ENCODE measurements at regions not wholly inside any gene's neighbourhood (a gene's known extent, or its start where the extent isn't known, plus 50 kb on each side); places are given as distances from the start of the nearest gene placed in this dataset.
"Not testable (repeated sequence)": the region's sequence is repeated elsewhere in the genome, so short reads cannot be mapped to it uniquely, and the experiment has no call there.

DNA sequence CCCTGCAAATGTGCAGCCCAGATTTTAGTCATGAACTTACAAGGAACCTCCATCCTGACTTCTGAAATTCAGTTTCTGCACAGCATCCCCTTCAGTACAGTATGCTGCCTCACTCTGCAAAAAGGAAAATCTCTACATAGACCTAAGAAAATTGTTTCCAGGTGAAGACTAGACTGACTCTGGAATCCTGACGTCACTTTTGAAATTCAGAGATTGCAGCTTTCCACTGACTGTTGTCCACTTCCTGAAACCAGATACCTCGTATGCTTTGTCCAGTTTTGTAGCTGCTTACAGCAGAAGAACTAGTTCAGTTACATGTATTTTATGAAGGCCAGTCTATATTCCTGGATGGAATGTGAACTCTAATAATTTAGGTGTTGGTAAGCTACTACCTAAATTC is 629.3 kb upstream of the ST8SIA4 start:
- in situ Hi-C loops (cut with HindIII; ENCODE audit: low sequenced_read_pairs), result no loop called here

DNA sequence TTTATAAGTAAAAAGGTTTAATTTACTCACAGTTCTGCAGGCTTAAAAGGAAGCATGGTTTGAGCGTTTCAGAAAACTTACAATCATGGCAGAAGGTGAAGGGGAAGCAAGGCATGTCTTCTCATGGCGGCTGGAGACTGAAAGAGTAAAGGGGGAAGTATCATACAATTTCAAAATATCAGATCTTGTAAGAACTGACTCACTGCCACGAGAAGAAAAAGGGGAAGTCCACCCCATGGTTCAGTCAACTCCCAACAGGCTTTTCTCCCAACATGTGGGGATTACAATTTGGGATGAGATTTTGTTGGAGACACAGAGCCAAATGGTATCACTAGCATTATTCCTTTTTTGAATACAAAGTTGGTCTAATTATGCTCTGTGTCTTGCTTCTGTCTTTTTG is 627.9 kb upstream of the ST8SIA4 start:
- in situ Hi-C loops (cut with HindIII; ENCODE audit: low sequenced_read_pairs), result no loop called here

DNA sequence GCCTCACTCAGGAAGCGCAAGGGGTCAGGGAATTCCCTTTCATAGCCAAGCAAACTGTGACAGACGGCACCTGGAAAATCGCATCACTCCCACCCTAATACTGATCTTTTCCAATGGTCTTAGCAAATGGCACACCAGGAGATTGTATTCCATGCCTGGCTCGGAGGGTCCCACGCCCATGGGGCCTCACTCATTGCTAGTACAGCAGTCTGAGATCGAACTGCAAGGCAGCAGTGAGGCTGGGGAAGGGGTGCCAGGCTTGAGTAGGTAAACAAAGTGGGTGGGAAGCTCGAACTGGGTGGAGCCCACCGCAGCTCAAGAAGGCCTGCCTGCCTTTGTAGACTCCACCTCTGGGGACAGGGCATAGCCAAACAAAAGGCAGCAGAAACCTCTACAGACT is 626.0 kb upstream of the ST8SIA4 start:
- in situ Hi-C loops (cut with HindIII; ENCODE audit: low sequenced_read_pairs), result not testable (repeated sequence)

DNA sequence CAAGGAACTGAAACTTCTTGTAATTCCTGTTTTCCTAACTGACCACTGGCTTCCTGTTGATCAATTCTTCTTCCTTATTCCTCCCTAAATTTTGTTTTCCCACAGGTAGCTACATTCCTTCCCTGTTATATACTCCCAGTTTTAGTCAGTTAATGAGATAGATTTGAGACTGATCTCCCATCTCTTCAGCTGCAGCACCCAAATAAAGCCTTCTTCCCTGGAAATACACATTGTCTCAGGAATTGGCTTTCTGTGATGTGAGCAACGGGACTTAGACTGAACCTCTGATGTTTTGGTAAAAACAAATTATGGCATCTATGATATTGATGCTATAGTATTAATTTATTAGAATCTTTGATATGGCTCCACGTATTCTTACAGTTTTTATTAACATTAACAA is 617.3 kb upstream of the ST8SIA4 start:
- in situ Hi-C loops (cut with HindIII; ENCODE audit: low sequenced_read_pairs), result no loop called here

DNA sequence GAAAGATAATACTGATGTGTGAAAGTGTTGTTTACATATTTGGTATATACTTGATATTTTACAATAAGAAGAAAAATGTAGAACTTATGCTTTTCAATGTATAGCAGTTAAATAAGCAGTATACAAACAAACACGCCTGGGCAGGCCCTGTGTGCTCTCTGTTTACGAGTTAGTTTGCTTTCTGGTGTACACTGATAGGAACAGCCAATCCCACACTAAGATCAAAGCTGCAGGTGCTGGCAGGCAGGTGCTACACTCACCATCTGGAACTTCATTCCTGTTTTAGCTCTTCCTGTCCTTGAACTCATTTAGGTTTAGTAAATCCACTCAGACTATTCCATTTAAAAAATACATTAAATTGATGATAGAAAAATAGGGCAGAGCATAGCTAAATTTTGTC is 614.7 kb upstream of the ST8SIA4 start:
- in situ Hi-C loops (cut with HindIII; ENCODE audit: low sequenced_read_pairs), result no loop called here

DNA sequence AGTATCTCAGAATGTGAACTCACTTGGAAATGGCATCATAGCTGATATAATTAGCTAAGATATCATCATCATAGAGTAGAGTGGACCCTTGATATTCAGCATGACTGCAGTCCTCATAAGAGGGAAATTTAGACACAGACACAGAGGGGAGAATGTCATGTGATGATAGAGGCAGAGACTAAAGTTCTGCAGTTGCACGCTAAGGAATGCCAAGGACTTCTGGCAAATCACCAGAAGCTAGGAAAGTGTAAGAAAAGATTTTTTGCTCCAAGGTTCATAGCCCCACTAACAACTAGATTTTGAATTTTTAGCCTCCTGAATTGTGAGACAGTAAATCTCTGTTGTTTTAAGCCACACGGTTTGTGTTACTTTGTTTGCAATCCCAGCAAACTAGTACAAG is 612.6 kb upstream of the ST8SIA4 start:
- in situ Hi-C loops (cut with HindIII; ENCODE audit: low sequenced_read_pairs), result no loop called here

DNA sequence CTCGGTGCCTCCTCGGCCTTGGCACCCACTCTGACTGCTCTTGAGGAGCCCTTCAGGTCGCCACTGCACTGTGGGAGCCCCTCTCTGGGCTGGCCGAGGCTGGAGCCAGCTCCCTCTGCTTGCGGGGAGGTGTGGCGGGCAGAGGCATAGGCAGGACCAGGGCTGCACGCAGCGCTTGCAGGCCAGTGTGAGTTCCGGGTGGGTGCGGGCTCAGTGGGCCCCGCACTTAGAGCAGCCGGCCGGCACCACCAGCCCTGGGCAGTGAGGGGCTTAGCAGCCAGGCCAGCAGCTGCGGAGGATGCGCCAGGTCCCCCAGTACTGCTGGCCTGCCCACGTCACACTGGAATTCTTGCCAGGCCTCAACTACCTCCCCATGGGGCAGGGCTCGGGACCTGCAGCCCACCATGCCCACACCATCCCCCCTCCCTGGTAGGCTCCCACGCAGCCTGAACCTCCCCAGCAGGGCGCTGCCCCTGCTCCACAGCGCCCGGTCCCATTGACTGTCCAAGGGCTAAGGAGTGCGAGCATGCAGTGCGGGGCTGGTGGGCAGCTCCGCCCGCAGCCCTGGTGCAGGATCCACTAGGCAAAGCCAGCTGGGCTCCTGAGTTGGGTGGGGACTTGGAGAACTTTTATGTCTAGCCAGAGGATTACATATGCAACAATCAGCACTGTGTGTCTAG is 602.9 kb upstream of the ST8SIA4 start:
- in situ Hi-C loops (cut with HindIII; ENCODE audit: low sequenced_read_pairs), result no loop called here

DNA sequence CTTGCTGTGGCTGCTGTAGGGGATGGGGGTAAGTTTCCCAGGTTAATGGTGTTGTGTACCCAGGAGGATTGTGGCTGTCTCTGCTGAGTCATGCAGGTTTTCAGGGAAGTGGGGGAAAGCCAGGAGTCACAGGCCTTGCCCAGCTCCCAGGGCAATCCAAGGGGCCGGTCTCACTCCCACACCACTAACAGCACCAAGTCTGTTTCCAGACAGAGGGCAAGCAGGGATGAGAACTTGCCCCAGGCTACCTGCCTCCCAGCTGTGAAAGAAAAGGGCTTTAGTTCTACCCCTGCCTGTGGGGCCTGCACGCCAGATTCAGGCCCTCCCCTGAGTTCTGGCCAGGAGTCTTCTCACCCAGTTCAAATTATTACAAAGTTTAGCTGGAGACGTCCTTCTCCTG is 579.8 kb upstream of the ST8SIA4 start:
- in situ Hi-C loops (cut with HindIII; ENCODE audit: low sequenced_read_pairs), result no loop called here

DNA sequence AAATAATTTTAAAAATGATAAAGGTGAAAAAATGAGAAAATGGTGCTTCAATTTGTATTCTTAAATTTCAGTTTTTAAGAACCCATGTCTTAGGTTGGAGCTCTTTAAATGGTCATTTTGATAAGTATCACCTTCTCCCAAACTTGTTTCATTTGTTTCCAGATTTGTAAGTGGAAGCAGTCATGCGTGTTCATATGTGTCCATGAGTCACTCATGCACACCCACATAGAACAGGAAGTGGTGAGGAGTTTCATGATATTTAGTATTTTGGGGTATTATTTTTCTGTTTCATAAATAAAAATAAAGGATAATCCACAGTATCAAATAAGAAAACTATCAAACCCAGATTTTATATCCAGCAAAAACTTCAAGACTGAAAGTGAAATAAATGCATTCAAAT is 570.4 kb upstream of the ST8SIA4 start:
- in situ Hi-C loops (cut with HindIII; ENCODE audit: low sequenced_read_pairs), result loop anchor here (10.0 kb wide), 1 partner anchor 1289 kb away; no protein-coding TSS in a partner anchor

DNA sequence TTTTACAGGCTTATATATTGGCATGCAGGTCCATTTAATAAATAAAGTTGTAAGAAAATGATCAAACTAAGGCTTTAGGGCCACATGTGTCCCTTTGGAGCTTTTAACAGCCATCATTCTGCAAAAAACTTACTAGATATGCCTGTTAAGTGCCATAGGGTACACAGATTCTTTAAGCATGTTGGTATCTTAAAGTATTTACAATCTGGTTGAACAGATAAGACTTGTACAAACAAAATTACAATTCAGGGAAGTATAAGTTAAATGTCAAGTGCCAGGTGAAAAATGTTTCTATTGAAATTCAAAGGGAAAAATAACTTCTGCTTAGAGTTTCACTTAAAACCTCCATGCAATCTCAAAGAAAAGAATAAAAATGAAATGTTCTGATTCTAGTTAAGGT is 558.4 kb upstream of the ST8SIA4 start:
- in situ Hi-C loops (cut with HindIII; ENCODE audit: low sequenced_read_pairs), result no loop called here

DNA sequence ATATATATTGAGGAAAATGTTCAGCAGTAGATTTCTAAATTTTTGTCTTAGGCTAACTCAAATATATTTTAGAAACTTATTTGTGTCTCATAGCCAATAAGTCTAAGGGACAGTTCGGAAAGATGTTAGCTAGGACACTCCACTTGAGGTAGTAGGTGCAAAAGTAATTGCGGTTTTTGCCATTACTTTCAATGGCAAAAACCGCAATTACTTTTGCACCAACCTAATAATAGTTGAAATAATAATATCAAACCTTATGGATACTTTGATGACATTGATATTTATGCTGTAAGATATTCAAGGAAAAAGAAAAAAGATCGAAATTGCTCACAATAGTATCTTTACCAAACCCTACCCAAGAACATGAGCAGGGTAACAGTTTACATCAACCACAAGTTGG is 555.5 kb upstream of the ST8SIA4 start:
- in situ Hi-C loops (cut with HindIII; ENCODE audit: low sequenced_read_pairs), result no loop called here

DNA sequence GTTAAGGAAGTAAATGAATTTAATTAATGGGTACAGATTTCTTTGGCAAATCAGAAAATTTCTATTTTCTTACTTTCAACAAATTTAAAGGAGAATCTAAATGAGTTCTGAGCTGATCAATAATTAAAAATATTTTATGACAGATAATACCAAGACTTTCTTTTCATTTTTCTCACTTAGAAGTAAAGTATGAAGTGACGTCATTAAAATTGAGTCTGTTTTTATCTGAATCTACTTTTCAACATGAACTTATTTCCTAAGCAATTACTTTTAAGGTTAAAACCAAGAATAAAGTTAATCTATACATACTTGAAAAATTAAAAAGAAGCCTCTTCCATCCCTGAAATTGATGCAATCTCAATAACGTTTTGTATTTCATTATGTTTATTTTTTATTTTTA is 552.8 kb upstream of the ST8SIA4 start:
- in situ Hi-C loops (cut with HindIII; ENCODE audit: low sequenced_read_pairs), result no loop called here

DNA sequence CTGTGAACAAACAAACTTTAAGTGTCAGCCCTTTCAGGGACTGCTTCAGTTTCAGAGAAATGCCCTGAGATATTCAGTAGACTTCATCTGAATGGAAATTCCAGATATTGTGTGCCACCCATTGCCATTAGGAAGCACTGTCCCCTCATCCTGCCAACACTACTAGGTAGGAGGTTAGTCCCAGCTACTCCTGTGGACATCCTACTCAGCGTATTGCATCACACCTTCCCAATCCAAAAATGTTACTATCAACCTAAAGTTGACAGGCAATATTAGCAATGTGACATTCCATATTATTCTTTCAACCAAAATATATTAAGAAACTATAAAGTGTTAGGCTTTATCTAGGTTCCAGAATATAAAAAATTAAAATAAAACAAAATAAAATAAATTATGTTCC is 552.0 kb upstream of the ST8SIA4 start:
- in situ Hi-C loops (cut with HindIII; ENCODE audit: low sequenced_read_pairs), result no loop called here

DNA sequence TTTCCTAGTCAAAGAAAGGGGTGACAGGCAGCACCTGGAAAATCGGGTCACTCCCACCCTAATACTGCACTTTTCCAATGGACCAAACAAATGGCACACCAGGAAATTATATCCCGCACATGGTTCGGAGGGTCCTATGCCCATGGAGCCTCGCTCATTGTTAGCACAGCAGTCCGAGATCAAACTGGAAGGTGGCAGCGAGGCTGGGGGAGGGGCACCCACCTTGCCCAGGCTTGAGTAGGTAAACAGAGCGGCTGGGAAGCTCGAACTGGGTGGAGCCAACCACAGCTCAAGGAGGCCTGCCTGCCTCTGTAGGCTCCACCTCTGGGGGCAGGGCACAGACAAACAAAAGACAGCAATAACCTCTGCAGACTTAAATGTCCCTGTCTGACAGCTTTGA is 539.2 kb upstream of the ST8SIA4 start:
- in situ Hi-C loops (cut with HindIII; ENCODE audit: low sequenced_read_pairs), result not testable (repeated sequence)

DNA sequence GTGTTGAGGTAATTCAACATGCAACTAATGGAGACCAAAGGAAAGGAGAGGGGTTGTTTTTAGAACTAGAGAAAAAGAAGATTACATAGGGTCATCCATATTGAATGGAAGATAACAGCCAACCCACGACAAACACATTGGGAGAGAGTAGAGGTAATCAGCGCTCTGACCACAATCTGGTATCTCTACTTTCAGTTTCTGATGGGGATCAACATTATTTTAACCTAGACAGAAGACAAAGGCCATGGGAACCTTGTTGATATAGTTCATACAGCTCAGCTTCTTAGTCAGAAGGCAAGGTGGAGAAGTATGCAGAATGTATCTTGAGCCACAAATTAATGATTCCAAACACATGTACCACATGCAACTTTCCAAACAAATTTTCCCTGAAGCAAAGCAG is 537.1 kb upstream of the ST8SIA4 start:
- in situ Hi-C loops (cut with HindIII; ENCODE audit: low sequenced_read_pairs), result no loop called here

DNA sequence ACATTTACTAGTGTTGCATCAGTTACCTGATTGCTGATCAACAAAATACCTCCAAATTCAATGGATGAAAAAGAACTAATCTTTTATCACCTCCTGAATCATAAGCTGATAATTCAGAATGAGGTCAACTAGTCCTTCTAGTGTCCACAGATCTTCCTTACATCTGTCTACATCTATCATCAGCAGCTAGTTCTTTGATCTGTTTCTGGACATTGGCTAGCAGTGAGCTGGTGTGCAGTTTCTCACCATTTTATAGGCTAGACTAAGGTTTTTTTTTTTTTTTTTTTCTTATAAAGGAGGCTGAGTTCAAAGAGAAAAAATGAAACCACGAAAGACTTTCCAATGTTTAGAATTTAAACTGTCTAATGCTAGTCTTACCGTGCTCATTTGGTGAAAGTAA is 534.3 kb upstream of the ST8SIA4 start:
- in situ Hi-C loops (cut with HindIII; ENCODE audit: low sequenced_read_pairs), result no loop called here

DNA sequence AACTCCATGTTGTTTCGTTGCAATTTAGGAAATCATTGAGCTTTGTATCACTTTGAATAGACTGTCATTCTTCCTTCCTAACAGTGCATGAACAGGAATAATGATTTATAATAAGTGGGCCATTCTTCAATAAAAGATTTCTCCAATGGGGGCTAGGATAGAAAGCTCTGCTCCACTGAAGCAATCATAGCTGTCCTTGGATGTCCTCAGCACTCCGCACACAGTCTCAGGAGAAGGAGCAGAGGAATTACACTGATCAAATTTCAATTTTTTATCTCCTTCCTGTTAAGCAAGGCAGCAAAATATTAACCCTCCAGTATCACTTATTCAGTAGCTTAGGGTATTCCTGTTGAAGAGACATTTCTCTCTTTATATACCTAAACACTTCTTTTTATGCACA is 532.7 kb upstream of the ST8SIA4 start:
- in situ Hi-C loops (cut with HindIII; ENCODE audit: low sequenced_read_pairs), result no loop called here

DNA sequence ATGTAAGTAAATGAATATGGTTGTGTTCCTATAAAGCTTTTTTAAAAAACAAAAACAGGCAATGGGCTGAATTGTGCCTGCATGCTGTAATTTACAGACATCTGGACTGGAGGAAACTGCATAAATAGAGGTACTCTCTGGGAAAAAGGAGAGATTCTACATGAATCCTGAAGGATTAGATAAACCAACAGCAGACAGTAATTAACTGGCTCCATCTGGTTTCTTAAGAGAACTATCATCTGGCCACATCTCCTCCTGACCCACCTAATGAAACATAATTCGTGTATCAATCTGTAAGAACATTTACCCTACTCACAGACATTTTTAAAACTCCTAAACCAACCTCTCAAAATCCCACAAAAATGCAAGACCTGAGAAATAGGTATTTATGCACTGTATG is 528.1 kb upstream of the ST8SIA4 start:
- in situ Hi-C loops (cut with HindIII; ENCODE audit: low sequenced_read_pairs), result no loop called here

DNA sequence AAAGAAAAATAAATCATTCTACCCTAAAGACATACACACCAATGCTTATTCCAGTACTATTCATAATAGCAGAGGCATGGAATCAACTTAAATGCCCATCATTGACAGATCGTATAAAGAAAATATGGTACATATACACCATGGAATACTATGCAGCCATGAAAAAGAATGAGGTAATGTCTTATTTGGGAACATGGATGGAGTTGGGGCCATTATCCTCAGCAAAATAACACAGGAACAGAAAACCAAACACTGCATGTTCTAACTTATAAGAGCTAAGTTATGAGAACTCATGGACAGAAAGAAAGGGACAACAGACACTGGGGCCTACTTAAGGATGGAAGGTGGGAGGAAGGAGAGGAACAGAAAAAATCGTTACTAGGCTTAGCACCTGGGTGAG is 527.5 kb upstream of the ST8SIA4 start:
- in situ Hi-C loops (cut with HindIII; ENCODE audit: low sequenced_read_pairs), result no loop called here

DNA sequence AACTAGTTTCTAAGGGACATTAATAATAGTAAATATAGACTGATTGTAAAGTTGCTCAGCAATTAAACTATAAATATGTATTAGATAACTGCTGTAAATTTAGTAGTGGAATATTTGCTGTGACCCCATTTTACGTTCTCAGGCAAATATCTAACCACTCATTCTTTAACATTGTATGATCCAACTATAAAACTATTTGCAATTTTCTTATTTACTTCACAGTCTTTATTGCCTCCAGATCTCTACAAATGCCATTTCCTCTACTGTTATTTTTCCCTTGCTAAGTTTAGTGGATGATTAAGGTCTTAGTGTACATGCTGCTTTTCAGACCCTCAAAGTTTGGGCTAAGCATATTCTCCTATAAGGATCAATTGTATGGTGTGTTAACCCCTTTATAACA is 526.2 kb upstream of the ST8SIA4 start:
- in situ Hi-C loops (cut with HindIII; ENCODE audit: low sequenced_read_pairs), result no loop called here

DNA sequence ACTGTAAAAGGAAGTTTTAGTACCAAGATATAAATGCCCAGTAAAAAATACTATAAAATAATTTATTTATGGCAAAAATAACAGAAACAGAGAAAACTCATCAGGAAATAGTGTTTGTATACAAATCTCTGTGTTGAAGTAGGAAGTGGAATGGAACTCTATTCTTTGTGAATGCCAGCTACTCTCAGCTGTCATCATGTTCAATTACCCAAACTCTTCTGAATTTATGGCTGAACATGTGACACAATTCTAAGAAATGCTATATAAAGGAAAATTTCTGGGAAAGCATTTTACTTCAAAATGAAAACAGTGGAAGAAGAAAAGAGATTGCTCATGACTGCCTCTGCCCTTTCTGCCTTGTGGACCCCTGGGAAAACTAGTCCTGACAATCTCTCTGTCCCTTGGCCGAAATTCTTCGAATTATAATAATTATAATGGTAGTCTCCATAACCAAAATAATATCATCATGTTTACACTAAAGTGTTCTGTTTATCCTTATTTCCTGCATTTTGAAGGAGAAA is 522.3 kb upstream of the ST8SIA4 start:
- in situ Hi-C loops (cut with HindIII; ENCODE audit: low sequenced_read_pairs), result no loop called here

DNA sequence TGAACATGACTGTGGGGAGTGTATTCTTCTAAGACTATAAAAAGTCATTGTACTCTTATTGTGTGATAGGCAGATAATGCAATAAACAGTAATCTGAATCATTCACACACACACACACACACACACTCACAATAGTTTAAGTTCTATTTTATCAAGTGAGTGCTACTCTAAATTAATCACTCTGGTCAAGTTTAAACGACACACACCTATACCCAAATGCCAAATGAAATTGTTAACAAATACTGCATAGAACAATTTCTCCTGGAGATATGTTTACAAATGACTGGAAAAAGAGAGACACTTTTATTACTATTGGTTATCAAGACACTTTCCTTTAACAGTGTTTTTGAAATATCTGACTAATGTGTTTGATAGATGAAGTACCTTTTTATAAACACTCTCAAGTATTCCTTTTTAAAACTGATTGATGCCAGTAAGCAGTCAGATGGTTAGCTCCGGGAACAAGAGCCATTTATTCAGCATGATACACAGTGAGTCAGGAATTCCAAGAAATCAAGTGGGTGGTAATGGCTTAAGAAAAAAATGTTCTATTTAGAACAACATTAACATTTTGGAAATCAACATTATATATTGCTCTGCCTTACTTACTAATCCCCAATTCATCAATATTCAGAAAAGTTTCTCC is 521.6 kb upstream of the ST8SIA4 start:
- in situ Hi-C loops (cut with HindIII; ENCODE audit: low sequenced_read_pairs), result no loop called here

DNA sequence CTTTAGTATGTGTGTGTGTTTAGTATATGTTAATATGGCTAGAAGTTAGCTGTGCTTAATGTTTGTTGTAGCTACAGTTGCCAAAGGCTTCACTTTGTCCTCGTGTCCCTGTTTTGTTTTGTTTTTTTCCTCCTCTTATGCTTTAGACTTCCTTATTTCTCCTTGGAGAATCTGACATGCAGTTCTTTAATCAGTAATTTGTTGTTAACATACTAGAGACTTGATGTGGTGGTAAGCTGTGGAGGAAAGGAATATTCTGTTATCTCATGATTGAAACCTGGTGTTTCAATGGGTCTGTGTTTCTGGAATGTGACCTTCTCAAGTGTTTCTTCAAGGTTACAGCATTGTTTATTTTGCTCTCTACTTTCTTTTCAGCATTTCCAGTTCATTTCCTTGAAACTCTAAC is 515.6 kb upstream of the ST8SIA4 start:
- in situ Hi-C loops (cut with HindIII; ENCODE audit: low sequenced_read_pairs), result no loop called here

Data from endothelial cell of hepatic sinusoid (primary cell).